A673 (cell line): ENCODE measurements at regions not wholly inside any gene's neighbourhood (a gene's known extent, or its start where the extent isn't known, plus 50 kb on each side); places are given as distances from the start of the nearest gene placed in this dataset.
A peak's percentile ranks its signal among the peaks of the same experiment; 100 is the strongest.

ENCODE experiments used
- BruUV-seq: library from RNA; stranded (reverse); fragments of 400-500 nt; replicated peaks from 2 replicates; lab custom pipeline; 2021; lab: Mats Ljungman, UMichigan
- CTCF ChIA-PET: fragments of 300-600 bp; sonication (Branson Sonifier 250); formaldehyde crosslinking; loops from one replicate; lab custom pipeline; 2022; ENCODE audit warnings: antibody characterized with exemption; lab: Charles Lee
- POLR2A ChIA-PET: fragments of 300-600 bp; sonication (Branson Sonifier 250); formaldehyde crosslinking; loops from one replicate; lab custom pipeline; 2022; ENCODE audit warnings: antibody characterized with exemption; ENCODE audit not compliant: low non-redundant PET; lab: Charles Lee
- DNase-seq: peaks from one replicate; pipeline ENCODE4 v3.0.0-alpha.2; 2015; ENCODE audit warnings: low spot score
- H3K27ac ChIP-seq: fragments of 200-600 bp; sonication (generic); 2 replicates; pipeline ENCODE4 v1.5.1; 2016; ENCODE audit warnings: mixed run types, low read depth, mild to moderate bottlenecking, mixed read lengths, antibody characterized with exemption, low read length; ENCODE audit not compliant: poor library complexity, severe bottlenecking
- H3K27me3 ChIP-seq: fragments of 200-600 bp; sonication (generic); replicated peaks from 2 replicates; pipeline ENCODE4 v1.6.1; 2017; ENCODE audit warnings: mixed run types, low read depth, mild to moderate bottlenecking, mixed read lengths, antibody characterized with exemption, low read length; ENCODE audit not compliant: insufficient read depth, poor library complexity
- H3K36me3 ChIP-seq: fragments of 200-600 bp; sonication (generic); 2 replicates; pipeline ENCODE4 v1.6.1; 2016; ENCODE audit warnings: mixed run types, mild to moderate bottlenecking, mixed read lengths, antibody characterized with exemption, low read length; ENCODE audit not compliant: insufficient read depth, poor library complexity, severe bottlenecking
- H3K4me1 ChIP-seq: fragments of 200-600 bp; sonication (generic); 2 replicates; pipeline ENCODE4 v1.6.1; 2017; ENCODE audit warnings: mixed run types, mild to moderate bottlenecking, mixed read lengths, antibody characterized with exemption, low read length; ENCODE audit not compliant: insufficient read depth, poor library complexity, severe bottlenecking
- H3K4me3 ChIP-seq: fragments of 200-600 bp; sonication (generic); 2 replicates; pipeline ENCODE4 v1.5.1; 2016; ENCODE audit warnings: low read depth, mixed run types, mild to moderate bottlenecking, mixed read lengths, low read length; ENCODE audit not compliant: poor library complexity, severe bottlenecking
- H3K9me3 ChIP-seq: fragments of 200-600 bp; sonication (generic); 2 replicates; pipeline ENCODE4 v1.6.1; 2016; ENCODE audit warnings: mixed run types, low read depth, mild to moderate bottlenecking, mixed read lengths, antibody characterized with exemption, low read length; ENCODE audit not compliant: poor library complexity, severe bottlenecking
- CTCF ChIP-seq: fragments of 300-800, 200-600 bp; sonication (generic); conservative IDR thresholded peaks from 2 replicates; pipeline ENCODE4 v1.5.1; 2017; ENCODE audit warnings: low read depth, mild to moderate bottlenecking, antibody characterized with exemption, low read length, moderate library complexity, mixed read lengths
- EZH2 ChIP-seq: fragments of 200-600 bp; sonication (generic); IDR thresholded peaks from 2 replicates; pipeline ENCODE4 v1.6.1; 2017; ENCODE audit warnings: borderline replicate concordance, low read depth, mild to moderate bottlenecking, mixed read lengths, antibody characterized with exemption, low read length; ENCODE audit not compliant: poor library complexity, severe bottlenecking
- intact Hi-C: fragments of 100-400 bp; cut with micrococcal nuclease; formaldehyde crosslinking; loops from one replicate; pipeline ENCODE4 v1.10.0; 2022; ENCODE audit not compliant: unreplicated experiment

GRCh38 chr1:177338376-177338775, 167.6 kb downstream of the BRINP2 start:
- Histone ChIP-seq H3K9me3 (no peaks in the 10 kb centered on the region), H3K27me3 (no peaks in the 10 kb centered on the region), H3K36me3 (no peaks in the 10 kb centered on the region), H3K27ac (no peak overlapping the region), H3K4me3 (no peak overlapping the region), H3K4me1 (no peaks in the 10 kb centered on the region)
- no peak for DNase-seq
- BruUV-seq, result no TSS peak
- no peak for TF ChIP-seq EZH2
- TF ChIP-seq CTCF, result no peak
- ChIA-PET POLR2A (no interaction called here), CTCF (interaction anchor here (0.9 kb wide), 1 partner anchor 202 kb away, joined by 3 read pairs; no protein-coding TSS in a partner anchor)
- intact Hi-C loops, result no loop called here

GRCh38 chr1:177334903-177335302, 164.1 kb downstream of the BRINP2 start:
- no peak for DNase-seq
- Histone ChIP-seq H3K36me3 (no peaks in the 10 kb centered on the region), H3K27ac (no peak overlapping the region), H3K27me3 (no peaks in the 10 kb centered on the region), H3K4me3 (no peak overlapping the region), H3K9me3 (no peaks in the 10 kb centered on the region), H3K4me1 (no peaks in the 10 kb centered on the region)
- POLR2A ChIA-PET, result no interaction called here
- CTCF ChIA-PET, result interaction anchor here (0.6 kb wide), 1 partner anchor 115 kb away, joined by 9 read pairs; no protein-coding TSS in a partner anchor
- BruUV-seq, result no TSS peak
- intact Hi-C loops, result no loop called here
- TF ChIP-seq EZH2 (no peak), CTCF (no peak)

GRCh38 chr1:177333936-177334595, 163.3 kb downstream of the BRINP2 start:
- ChIA-PET CTCF (no interaction called here), POLR2A (no interaction called here)
- H3K27me3 ChIP-seq, result no peaks in the 10 kb centered on the region
- H3K4me3 ChIP-seq, result no peak overlapping the region
- no peak for TF ChIP-seq EZH2
- peak; percentile 31; the same call in 1 of the 2 replicates for TF ChIP-seq CTCF
- no peaks in the 10 kb centered on the region for H3K36me3 ChIP-seq
- no TSS peak for BruUV-seq
- intact Hi-C loops, result no loop called here
- H3K9me3 ChIP-seq, result no peaks in the 10 kb centered on the region
- H3K4me1 ChIP-seq, result no peaks in the 10 kb centered on the region
- peak; percentile 28 for DNase-seq
- no peak overlapping the region for H3K27ac ChIP-seq
